Fibroblast of villous mesenchyme (primary cell): ENCODE measurements at regions not wholly inside any gene's neighbourhood (a gene's known extent, or its start where the extent isn't known, plus 50 kb on each side); places are given as distances from the start of the nearest gene placed in this dataset.

ENCODE experiments used
- DNase-seq: peaks from one replicate; pipeline ENCODE4 v3.0.0-alpha.2; 2010; ENCODE audit warnings: low read depth
- H3K4me3 ChIP-seq: 2 replicates; pipeline ENCODE4 v1.5.1; 2011; ENCODE audit warnings: low read depth, mild to moderate bottlenecking, low read length
- TF ChIP-seq, protein P1 (sequence below): IDR thresholded peaks from 2 replicates; pipeline ENCODE4 v1.5.1; 2012; ENCODE audit warnings: low read depth, mild to moderate bottlenecking, low read length; ENCODE audit not compliant: insufficient read depth

DNA sequence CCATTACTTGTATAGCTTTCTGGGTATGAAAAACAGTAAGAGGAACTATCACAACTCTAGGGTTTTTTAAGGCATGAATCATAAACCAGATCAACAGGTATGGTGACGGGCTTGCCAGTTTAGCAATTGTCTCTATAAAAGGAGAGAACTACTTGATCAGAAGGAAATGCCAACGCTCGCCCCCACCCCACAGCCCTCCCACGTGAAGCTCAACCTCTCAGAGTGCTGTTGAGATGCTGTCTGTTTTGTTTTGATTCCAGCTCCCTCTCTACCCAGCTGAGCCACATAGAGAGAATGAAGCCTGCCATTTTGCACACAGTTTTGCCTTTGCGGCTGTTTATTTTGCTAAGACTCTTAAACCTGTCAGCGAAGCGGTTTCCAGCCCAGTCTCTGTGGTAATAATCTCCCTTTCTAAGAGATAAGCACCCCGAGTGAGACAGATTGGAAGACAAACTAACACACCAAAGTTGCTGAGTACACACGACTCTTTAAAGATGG lies 257.9 kb upstream of the ANKRD55 start:
- TF ChIP-seq, protein P1, sequence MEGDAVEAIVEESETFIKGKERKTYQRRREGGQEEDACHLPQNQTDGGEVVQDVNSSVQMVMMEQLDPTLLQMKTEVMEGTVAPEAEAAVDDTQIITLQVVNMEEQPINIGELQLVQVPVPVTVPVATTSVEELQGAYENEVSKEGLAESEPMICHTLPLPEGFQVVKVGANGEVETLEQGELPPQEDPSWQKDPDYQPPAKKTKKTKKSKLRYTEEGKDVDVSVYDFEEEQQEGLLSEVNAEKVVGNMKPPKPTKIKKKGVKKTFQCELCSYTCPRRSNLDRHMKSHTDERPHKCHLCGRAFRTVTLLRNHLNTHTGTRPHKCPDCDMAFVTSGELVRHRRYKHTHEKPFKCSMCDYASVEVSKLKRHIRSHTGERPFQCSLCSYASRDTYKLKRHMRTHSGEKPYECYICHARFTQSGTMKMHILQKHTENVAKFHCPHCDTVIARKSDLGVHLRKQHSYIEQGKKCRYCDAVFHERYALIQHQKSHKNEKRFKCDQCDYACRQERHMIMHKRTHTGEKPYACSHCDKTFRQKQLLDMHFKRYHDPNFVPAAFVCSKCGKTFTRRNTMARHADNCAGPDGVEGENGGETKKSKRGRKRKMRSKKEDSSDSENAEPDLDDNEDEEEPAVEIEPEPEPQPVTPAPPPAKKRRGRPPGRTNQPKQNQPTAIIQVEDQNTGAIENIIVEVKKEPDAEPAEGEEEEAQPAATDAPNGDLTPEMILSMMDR, result no peak
- DNase-seq, result peak; percentile 92
- H3K4me3 ChIP-seq, result no peak overlapping the region

DNA sequence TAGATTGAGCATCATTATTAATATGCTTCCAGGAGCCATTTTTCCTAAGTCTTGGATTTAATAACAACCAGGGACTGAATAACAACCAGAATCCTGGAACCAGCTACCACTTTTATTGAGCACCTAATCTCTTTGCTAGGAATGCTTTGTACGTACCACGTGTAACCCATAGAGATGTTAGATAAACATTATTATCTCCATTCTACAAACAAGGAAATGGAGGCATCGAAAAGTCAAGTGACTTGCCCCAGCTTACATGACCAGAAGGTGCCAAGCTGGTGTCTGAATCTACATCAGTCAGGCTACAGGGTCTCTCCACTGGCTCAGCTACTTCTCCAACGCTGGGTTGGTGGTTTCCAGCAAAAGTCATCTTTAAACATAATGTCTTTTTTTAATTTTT lies 256.1 kb upstream of the ANKRD55 start:
- TF ChIP-seq, protein P1, result no peak
- no peak overlapping the region for H3K4me3 ChIP-seq
- DNase-seq, result no peak

DNA sequence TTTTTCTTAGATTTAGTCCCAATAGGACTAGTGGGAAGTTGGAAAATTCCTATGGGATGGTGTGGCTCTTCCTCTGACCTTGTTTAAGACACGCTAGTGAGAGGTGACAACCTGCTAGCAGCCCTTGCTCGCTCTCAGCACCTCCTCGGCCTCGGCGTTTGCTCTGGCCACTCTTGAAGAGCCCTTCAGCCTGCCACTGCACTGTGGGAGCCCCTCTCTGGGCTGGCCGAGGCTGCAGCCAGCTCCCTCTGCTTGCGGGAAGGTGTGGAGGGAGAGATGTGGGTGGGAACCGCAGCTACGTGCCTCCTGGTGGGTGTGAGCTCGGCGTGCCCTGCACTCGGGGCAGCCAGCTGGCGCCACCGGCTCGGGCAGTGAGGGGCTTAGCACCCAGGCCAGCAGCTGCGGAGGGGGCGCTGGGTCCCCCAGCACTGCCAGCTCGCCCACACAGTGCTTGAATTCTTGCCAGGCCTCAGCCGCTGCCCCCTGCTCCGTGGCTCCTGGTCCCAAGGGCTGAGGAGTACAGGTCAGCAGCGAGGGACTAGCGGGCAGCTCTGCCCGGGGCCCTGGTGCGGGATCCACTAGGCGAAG lies 254.5 kb upstream of the ANKRD55 start:
- TF ChIP-seq, protein P1, result no peak
- DNase-seq, result no peak
- H3K4me3 ChIP-seq, result no peak overlapping the region

DNA sequence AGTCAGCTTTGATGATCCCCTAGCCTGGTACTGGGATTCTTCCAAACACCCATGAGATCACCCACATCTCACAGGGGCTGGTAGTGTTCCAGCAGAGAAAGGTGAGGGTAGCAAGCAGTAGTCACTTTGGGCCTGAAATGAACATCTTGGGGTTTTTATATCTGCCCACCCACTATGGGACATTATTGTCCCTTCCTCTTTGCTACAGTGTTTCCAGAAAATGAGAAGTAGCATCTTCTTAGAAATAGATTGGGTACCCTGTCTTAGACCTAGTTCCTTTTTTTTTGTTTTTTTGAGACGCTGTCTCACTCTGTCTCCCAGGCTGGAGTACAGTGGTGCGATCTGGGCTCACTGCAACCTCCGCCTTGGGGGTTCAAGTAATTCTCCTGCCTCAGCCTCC lies 249.2 kb upstream of the ANKRD55 start:
- TF ChIP-seq, protein P1, result no peak
- DNase-seq, result no peak
- no peak overlapping the region for H3K4me3 ChIP-seq

DNA sequence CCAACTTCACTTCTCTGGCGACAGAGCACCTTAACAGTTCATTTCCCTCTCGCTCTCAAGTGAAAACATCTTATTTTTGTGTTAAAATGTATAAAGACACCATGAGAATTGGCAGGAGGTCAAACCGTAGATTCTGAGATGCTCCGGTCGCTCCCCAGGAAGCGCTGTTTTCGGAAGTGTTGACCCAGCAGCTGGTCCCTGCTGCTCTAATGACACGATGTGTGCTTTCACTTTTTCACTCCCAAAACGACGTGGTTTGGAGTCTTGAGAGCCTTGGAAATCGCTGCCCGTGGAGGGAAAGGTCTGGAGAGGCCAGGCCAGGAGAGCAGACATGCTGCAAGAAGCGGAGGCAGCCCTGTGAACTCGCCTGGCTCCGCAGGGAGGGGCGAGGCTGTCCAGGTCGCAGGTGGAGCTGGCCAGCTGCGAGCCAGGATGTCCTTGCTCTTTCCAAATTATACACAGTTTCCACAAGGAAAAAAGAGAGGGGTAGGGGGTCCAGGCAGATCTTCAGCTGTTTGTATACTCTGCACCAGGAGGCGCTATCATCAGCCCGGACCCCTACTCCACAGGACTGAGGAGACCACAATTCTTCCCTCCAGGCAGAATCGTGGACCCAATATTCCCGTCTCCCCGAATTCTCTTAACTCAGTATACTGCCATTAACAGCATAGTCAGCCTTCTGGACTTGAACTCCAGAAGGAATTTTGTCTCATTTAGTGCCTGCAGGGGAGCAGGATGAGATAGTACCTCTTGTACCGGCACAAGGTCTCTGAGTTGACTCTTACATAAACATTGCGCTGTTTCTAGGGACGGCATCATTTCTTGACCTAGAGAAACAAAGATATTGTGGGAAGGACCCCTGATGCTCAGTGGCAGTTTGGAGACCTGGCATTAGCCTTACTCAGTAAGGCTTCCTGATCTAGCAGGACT lies 248.6 kb upstream of the ANKRD55 start:
- peak; percentile 69 for DNase-seq
- TF ChIP-seq, protein P1, result peak; percentile 32
- H3K4me3 ChIP-seq, result peak overlapping the region; percentile 59

DNA sequence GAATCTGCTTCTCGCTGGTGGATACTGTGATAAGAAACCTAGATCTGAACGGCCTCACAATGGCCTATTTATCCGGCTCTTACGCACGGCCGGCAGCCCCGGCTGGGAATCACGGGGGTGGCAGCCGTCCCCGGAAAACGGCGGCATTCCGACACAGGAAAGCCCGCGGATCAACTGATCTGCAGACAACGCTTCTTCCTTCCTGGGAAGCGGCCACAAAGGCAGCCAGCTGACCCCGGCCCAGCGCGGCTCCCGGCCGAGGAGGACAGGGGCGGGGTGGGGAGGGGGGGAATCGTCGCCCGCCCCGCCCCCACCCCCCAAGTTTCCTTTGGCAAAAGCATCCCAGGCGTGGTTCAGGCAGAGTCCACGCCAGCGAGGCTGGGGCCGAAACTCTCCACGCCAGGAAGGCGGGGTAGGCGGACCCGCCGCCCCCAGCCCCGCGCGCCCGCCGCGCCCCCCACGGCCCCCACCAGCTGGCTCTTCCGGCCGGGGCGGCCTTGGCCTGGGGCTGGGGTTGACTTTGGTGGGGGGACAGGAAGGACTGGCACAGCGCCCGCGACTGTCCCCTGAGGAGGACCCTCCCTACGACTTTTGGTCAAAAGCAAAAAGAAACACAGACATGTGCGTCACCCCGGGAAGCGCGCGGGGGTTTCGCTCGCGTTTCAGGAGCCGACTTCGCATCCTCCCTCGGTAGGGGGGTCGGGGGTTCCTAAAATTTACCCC lies 247.7 kb upstream of the ANKRD55 start:
- TF ChIP-seq, protein P1, result no peak
- peak overlapping the region; percentile 59 for H3K4me3 ChIP-seq
- peak; percentile 87 for DNase-seq
